AG04450 (cell line): ENCODE measurements at regions not wholly inside any gene's neighbourhood (a gene's known extent, or its start where the extent isn't known, plus 50 kb on each side); places are given as distances from the start of the nearest gene placed in this dataset.

Experiments
- CTCF ChIA-PET: fragments of 300-600, 350-600 bp; formaldehyde crosslinking; extraction: SDS; loops from one replicate; lab custom pipeline; 2022; ENCODE audit warnings: antibody characterized with exemption, inconsistent platforms; lab: Charles Lee
- POLR2A ChIA-PET: fragments of 350-600 bp; formaldehyde crosslinking; extraction: SDS; loops from one replicate; lab custom pipeline; 2021; ENCODE audit warnings: antibody characterized with exemption, inconsistent platforms; lab: Yijun Ruan, JAX
- DNase-seq: peaks from one replicate; pipeline ENCODE4 v3.0.0-alpha.2; 2011; ENCODE audit warnings: low read depth, low spot score
- H3K27ac ChIP-seq: one replicate; pipeline ENCODE4 v1.5.1; 2012; ENCODE audit warnings: low read depth, low read length, control low read depth
- H3K27me3 ChIP-seq: one replicate; pipeline ENCODE4 v1.6.0; 2012; ENCODE audit warnings: low read length; ENCODE audit not compliant: control insufficient read depth, insufficient read depth
- H3K4me3 ChIP-seq: 2 replicates; pipeline ENCODE4 v1.5.1; 2011; ENCODE audit warnings: mild to moderate bottlenecking, low read depth, low read length, control low read depth
- H3K9me3 ChIP-seq: 2 replicates; pipeline ENCODE4 v1.5.1; 2012; ENCODE audit warnings: low read length; ENCODE audit not compliant: control insufficient read depth, insufficient read depth
- TF ChIP-seq, protein P1 (sequence below): IDR thresholded peaks from 2 replicates; pipeline ENCODE4 v1.5.1; 2011; ENCODE audit warnings: low read depth, low read length, control low read depth, inconsistent platforms

- TF ChIP-seq, protein P1, sequence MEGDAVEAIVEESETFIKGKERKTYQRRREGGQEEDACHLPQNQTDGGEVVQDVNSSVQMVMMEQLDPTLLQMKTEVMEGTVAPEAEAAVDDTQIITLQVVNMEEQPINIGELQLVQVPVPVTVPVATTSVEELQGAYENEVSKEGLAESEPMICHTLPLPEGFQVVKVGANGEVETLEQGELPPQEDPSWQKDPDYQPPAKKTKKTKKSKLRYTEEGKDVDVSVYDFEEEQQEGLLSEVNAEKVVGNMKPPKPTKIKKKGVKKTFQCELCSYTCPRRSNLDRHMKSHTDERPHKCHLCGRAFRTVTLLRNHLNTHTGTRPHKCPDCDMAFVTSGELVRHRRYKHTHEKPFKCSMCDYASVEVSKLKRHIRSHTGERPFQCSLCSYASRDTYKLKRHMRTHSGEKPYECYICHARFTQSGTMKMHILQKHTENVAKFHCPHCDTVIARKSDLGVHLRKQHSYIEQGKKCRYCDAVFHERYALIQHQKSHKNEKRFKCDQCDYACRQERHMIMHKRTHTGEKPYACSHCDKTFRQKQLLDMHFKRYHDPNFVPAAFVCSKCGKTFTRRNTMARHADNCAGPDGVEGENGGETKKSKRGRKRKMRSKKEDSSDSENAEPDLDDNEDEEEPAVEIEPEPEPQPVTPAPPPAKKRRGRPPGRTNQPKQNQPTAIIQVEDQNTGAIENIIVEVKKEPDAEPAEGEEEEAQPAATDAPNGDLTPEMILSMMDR: no peak
- CTCF ChIA-PET: no interaction called here
- DNase-seq: no peak
- Histone ChIP-seq H3K27me3 (no peaks in the 10 kb centered on the region), H3K4me3 (no peak overlapping the region), H3K9me3 (no peaks in the 10 kb centered on the region), H3K27ac (no peak overlapping the region)
- POLR2A ChIA-PET: no interaction called here
Observed at GRCh38 chr19:29890392-29890791, 51.6 kb upstream of the URI1 start.
